Body of pancreas (tissue), 4 donors: ENCODE measurements at regions not wholly inside any gene's neighbourhood (a gene's known extent, or its start where the extent isn't known, plus 50 kb on each side); places are given as distances from the start of the nearest gene placed in this dataset.

Experiments used
- CTCF ChIP-seq, 7 experiments: fragments of 450-650 bp in 4 of 7; fragments of 200-600 bp in 3 of 7; sonication (generic) in 3 of 7; IDR thresholded peaks; one replicate each; pipeline ENCODE4 v1.5.1; 2016 to 2019; ENCODE audit warnings: antibody characterized with exemption in 7 of 7
- POLR2A ChIP-seq, 3 donors: fragments of 450-650 bp; IDR thresholded peaks; one replicate each; pipeline ENCODE4 v1.6.1; 2016; ENCODE audit warnings: antibody characterized with exemption in 3 of 3, mild to moderate bottlenecking in 2 of 3

- TF ChIP-seq CTCF (IDR thresholded peaks at IDR 0.05) (no peak), POLR2A (IDR thresholded peaks at IDR 0.05) (no peak)
These were observed 368.1 kb downstream of the RPS24 start for GRCh38 chr10:78401624-78402367.
